Endothelial cell of umbilical vein (primary cell): ENCODE measurements at regions not wholly inside any gene's neighbourhood (a gene's known extent, or its start where the extent isn't known, plus 50 kb on each side); places are given as distances from the start of the nearest gene placed in this dataset.

Experiments
- CTCF ChIP-seq, 2 donors: IDR thresholded peaks; 1 replicate in 1 of 2; 2 replicates in 1 of 2; pipeline ENCODE4 v1.5.1; 2011; ENCODE audit warnings: low read length in 2 of 2, mild to moderate bottlenecking in 2 of 2, moderate library complexity in 2 of 2, control low read depth in 1 of 2, inconsistent platforms in 1 of 2, low read depth in 1 of 2; ENCODE audit not compliant: insufficient read depth in 1 of 2; ENCODE audit errors: extremely low read depth in 1 of 2
- MAX ChIP-seq: IDR thresholded peaks from 2 replicates; pipeline ENCODE4 v1.6.1; 2011; ENCODE audit not compliant: insufficient read depth, insufficient read length
- POLR2A ChIP-seq: IDR thresholded peaks from 2 replicates; pipeline ENCODE4 v1.6.1; 2012; ENCODE audit warnings: low read depth, mild to moderate bottlenecking, control low read depth, low read length
- POLR2AphosphoS5 ChIP-seq: IDR thresholded peaks from 2 replicates; pipeline ENCODE4 v1.6.1; 2012; ENCODE audit warnings: low read depth, mild to moderate bottlenecking, control low read depth, low read length, moderate library complexity; ENCODE audit not compliant: insufficient read depth

GRCh38 chr10:28967031-28967430 lies 289.7 kb downstream of the BAMBI start:
- TF ChIP-seq CTCF (IDR thresholded peaks at IDR 0.05; ENCODE audit: extremely low read depth in 1 of 2, insufficient read depth in 1 of 2, low read depth in 1 of 2, low read length in 2 of 2) (no peak), POLR2A (no peak), POLR2AphosphoS5 (no peak), MAX (no peak)
